Fibroblast of skin of scalp (primary cell): ENCODE measurements at regions not wholly inside any gene's neighbourhood (a gene's known extent, or its start where the extent isn't known, plus 50 kb on each side); places are given as distances from the start of the nearest gene placed in this dataset.

Experiments
- DNase-seq: peaks from one replicate; pipeline ENCODE4 v3.0.0-alpha.2; 2013

DNA sequence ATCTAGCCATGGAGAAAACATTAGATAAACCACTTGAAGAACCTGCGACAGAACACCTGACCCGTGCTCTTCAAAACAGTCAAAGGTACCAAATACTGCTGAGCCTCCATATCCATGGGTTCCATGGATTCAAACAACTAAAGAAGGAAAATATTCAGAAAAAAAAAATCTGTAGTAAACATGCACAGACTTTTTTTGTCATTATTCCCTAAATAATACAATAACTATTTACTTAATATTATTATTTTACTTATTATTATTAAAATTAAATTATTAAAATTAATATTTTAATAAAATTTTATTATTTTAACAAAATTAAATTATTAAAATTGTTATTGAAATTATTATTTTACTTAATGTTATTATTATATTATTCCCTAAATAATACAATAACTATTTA, 101.0 kb upstream of the PDE1C start:
- no peak for DNase-seq

GRCh38 chr7:32170838-32171237, 100.6 kb upstream of the PDE1C start:
- DNase-seq: no peak

DNA sequence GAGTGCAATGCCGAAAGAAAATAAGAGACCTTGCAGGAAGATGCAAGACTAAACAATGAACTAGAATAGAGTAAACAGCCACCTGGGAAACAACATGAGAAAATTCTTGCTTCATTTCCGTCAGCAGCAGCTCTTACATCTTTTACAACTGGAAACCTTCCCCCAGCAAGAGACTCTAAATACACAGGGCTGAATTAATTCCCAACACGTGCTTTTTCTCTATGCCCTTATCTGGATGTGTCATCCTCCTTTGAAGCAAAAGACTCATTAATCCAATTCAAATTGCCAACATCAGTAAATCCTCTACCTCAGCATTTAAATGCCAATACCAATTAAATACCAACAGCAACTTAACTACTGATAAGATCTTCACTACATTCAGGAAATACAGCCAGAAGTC, 99.0 kb upstream of the PDE1C start:
- no peak for DNase-seq

- no peak for DNase-seq
These were observed 97.6 kb upstream of the PDE1C start for GRCh38 chr7:32167815-32168214.

GRCh38 chr7:32167256-32167655, 97.0 kb upstream of the PDE1C start:
- DNase-seq: peak; percentile 8

- DNase-seq: peak; percentile 84
These were observed 94.3 kb upstream of the PDE1C start for GRCh38 chr7:32164341-32164996.

- peak; percentile 77 for DNase-seq
These were observed 93.7 kb upstream of the PDE1C start for GRCh38 chr7:32163896-32164295.

- DNase-seq: peak; percentile 97
These were observed 93.1 kb upstream of the PDE1C start for GRCh38 chr7:32163141-32163806.

DNA sequence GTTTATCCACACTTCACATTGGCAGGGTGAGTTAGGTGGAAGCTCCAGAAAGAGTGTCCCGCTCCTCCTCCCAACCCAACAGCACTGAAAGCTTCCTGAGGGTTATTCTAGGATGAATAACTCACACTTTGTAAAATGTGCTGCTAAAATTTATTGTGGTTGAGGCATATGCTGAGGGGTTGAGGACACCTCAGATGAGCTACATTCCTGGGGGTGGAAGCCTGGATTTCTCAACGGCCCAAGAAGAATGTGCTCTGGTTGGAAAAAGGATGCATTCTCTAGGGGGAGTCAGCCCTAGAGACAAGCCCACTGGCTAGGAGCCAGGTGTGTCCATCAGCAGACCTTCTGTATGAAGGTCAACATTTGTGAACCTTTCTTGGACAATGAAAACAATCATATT, 91.5 kb upstream of the PDE1C start:
- DNase-seq: peak; percentile 97

DNA sequence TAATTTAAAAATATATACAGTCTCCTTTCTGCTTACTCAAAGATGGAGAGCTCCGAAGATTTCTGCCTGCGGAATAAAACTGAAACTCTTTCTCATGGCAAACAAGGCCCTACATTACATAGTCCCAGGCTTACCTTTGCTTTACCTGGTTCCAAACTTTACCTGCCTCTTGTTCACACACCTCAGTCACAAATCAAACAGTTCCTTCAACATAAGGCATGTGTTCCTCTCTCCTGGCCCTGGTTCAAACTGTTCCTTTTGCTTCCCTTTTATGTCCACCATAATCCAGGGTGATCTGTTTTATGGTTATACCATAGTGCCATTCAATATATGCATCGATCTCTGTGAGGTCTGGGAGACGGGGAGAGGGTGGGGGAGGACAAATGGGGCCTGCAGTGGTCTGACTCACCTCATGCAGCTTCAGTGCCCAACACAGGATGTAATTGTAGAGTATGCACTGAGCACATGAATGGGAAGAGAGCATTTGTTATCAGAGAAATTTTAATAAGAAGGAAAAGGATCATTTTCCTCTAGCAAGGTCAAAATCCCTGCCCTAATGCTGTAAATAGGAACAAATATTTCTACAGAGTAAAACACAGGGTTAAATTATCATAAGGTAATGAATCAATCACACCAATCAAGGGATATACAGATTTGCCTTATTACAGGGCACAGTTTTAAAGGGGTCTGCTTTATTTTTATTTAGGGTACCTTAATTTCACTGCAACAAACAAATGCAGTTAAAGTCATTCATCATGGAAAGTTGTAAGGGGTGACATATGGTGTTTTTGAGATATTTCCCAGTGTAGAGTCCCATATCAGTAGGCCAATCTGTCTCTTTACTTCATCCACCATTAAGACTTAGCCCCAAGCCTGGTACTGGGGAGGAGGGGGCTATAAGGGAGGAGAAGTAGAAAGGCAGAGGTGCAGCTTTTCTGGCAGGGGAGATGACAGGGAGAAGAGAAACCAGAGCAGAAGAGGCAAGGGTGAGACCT, 88.8 kb upstream of the PDE1C start:
- peak; percentile 8 for DNase-seq

- no peak for DNase-seq
These were observed 87.9 kb upstream of the PDE1C start for GRCh38 chr7:32158076-32158475.

- no peak for DNase-seq
These were observed 85.5 kb upstream of the PDE1C start for GRCh38 chr7:32155712-32156111.

GRCh38 chr7:32154797-32155196, 84.6 kb upstream of the PDE1C start:
- no peak for DNase-seq

DNA sequence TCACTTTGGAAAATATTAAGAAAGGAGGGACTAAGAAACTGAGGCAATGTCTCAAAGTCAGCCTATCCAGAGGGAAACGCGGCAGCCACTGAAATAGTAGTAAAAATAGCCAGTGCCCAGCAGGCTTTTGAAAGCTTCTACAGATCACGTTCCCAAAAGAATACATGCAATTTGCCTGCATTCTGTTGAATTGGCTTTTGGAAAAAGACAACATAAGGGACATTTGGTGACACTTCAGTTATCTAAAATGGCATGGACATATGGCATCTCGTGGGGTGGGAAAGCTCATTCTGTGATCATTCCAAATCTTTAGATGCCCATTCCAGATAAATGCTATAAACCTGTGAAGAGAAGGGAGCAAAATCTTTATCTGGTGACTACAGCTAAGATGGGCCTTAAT, 82.8 kb upstream of the PDE1C start:
- no peak for DNase-seq

- DNase-seq: no peak
These were observed 82.4 kb upstream of the PDE1C start for GRCh38 chr7:32152576-32152975.

GRCh38 chr7:32150589-32150988, 80.4 kb upstream of the PDE1C start:
- DNase-seq: no peak

DNA sequence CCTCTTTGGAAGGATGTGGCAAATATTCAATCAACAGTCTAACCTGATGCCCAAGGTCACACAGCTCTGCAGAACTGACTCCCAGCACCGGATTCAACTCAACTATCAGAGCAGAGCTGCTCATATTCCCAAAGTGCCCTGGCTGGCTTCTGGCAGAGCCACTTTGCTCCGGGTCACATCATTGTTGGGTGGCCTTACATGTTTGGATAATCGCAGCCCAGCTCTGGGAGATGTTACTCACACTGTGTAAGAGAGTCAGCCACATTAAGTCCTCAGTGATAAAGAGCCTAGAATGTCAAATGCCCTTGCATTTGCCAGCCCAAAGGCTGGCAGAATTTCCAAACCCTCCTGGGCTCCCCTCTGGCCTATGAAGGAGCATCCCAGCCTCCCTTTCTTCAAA, 79.8 kb upstream of the PDE1C start:
- no peak for DNase-seq

DNA sequence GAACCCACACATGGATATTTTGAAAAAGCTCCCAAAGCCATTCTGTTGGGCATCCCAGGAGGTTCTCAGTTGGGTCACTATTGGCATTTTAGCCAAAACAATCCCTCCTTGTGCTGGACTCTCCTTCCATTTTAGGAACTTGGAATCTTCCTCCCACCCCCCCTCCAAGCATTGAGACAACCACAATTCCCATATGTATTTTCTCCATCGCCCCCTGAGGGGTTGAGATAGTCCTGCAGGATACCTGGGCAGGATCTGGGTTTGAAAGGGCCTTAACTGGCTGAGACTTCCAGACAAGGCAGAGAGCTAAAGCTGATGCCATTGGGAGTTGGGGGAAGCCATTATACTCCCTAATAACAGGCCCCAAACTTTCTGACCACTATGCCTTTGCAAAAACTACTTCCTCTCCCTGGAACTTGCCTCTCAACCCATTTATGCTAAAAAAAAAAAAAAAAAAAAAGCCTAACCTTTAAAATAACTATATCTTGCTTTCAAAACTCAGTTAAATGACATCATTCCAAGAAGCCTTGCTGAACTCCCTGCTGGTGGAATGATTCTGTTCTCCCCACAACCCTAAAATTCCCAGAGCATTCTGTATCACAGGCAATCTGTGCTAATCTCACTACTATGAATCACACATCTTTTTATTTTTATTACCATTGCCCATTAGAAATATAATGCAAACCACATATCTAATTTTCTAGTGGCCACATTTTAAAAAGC, 77.5 kb upstream of the PDE1C start:
- DNase-seq: peak; percentile 85

GRCh38 chr7:32145911-32146310, 75.7 kb upstream of the PDE1C start:
- DNase-seq: no peak

GRCh38 chr7:32144676-32145075, 74.5 kb upstream of the PDE1C start:
- no peak for DNase-seq

GRCh38 chr7:32143301-32143700, 73.1 kb upstream of the PDE1C start:
- peak; percentile 57 for DNase-seq

DNA sequence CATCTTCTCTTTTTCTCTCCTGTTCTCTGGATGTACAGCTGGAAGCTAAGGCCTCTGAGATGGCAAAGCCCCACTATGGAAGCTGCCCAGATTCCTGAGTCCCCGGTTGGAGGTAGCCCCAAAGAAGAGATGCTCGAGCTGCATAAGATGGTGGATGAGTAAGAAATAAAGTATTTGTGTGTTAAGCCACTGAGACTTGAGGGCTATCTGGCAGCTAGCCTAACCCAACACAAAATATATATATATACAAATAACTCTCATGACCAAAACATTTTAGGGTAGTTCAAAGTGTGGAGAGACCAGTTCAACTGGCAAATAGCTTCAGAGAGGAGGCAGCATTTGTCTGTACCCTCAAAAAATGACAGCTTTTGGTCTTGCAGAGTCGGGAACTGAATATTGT, 72.4 kb upstream of the PDE1C start:
- peak; percentile 90 for DNase-seq
